Heart left ventricle (tissue), 16 donors: ENCODE measurements at regions not wholly inside any gene's neighbourhood (a gene's known extent, or its start where the extent isn't known, plus 50 kb on each side); places are given as distances from the start of the nearest gene placed in this dataset.

Experiments used
- ATAC-seq, 4 donors: fragments of 200-7000 bp; cut with Tn5 transposase; one replicate each; pipeline ENCODE4 v1.9.1; 2020 to 2022; ENCODE audit warnings: moderate library complexity in 4 of 4, mild to moderate bottlenecking in 3 of 4, moderate number of reproducible peaks in 1 of 4
- DNase-seq, 5 donors: peaks; one replicate each; pipeline ENCODE4 v3.0.0-alpha.2; 2020
- H3K27ac ChIP-seq, 12 donors: fragments of 200-600 bp; sonication (generic) in 4 of 12; one replicate each; pipeline versions ENCODE4 v1.5.0 to v1.8.0; 2016 to 2022; ENCODE audit warnings: mild to moderate bottlenecking in 2 of 12
- H3K27me3 ChIP-seq, 9 donors: fragments of 200-600 bp; sonication (generic) in 2 of 9; one replicate each; pipeline versions ENCODE4 v1.5.1 to v1.8.0; 2016 to 2022; ENCODE audit warnings: mild to moderate bottlenecking in 3 of 9
- H3K36me3 ChIP-seq, 9 donors: fragments of 200-600 bp; sonication (generic) in 2 of 9; one replicate each; pipeline versions ENCODE4 v1.5.0 to v1.8.0; 2018 to 2022; ENCODE audit warnings: mild to moderate bottlenecking in 2 of 9
- H3K4me1 ChIP-seq, 12 donors: fragments of 200-600 bp; sonication (generic) in 4 of 12; one replicate each; pipeline versions ENCODE4 v1.5.0 to v1.8.0; 2016 to 2022; ENCODE audit warnings: mild to moderate bottlenecking in 3 of 12
- H3K4me3 ChIP-seq, 12 donors: fragments of 200-600 bp; sonication (generic) in 4 of 12; one replicate each; pipeline versions ENCODE4 v1.5.0 to v1.8.0; 2017 to 2022; ENCODE audit warnings: mild to moderate bottlenecking in 9 of 12, moderate library complexity in 4 of 12
- H3K9me3 ChIP-seq, 12 donors: fragments of 200-600 bp; sonication (generic) in 4 of 12; one replicate each; pipeline versions ENCODE4 v1.5.0 to v1.8.0; 2016 to 2022; ENCODE audit warnings: mild to moderate bottlenecking in 1 of 12
- POLR2A ChIP-seq, 2 donors: fragments of 450-650 bp; IDR thresholded peaks; one replicate each; pipeline ENCODE4 v1.6.1; 2017; ENCODE audit warnings: antibody characterized with exemption in 2 of 2, mild to moderate bottlenecking in 2 of 2, moderate library complexity in 2 of 2
- WGBS, 4 donors: extraction: QIAGEN DNeasy Blood & Tissue Kit in 2 of 4; methylation state at CpG; one replicate each; pipeline versions ENCODE4 v1.1.5 to v1.1.7; 2013 to 2018; 5-methylcytosine and 5-hydroxymethylcytosine counted together
- intact Hi-C, 10 donors: fragments of 100-400 bp; cut with DNase I; formaldehyde crosslinking; loops; one replicate each; pipeline versions ENCODE4 v1.11.1 to v1.14.2; 2022
- TF ChIP-seq, protein P1 (sequence below), 12 donors: fragments of 200-600 bp; sonication (generic) in 4 of 12; IDR thresholded peaks; one replicate each; pipeline versions ENCODE4 v1.5.0 to v1.8.0; 2018 to 2022; ENCODE audit warnings: antibody characterized with exemption in 12 of 12, mild to moderate bottlenecking in 5 of 12
- donor health status: ischemic (EF 13 %, LVEDD 7.1; RV severe dilation, severe dysfunction).
- donor health status: healthy with polysubstance abuse.
- donor health status: DM: no; HTN: yes; CAD: no.
- donor health status: DM: no; HTN: no; CAD: no.
- donor health status: ischemic (EF 25% LVEDD 6.9; RV normal size, moderate dysfunction).
- donor health status: ischemic (EF 25% LVEDD 5.7; RV mildly dilated, moderate dysfunction).
- donor health status: healthy.
- donor health status: DM: yes; HTN: yes; CAD: no.
- donor health status: ischemic (EF 35%, LVEDD 5.7; RV mildly dilated, moderate dysfunction).
- donor health status: nonischemic (EF 11% LVEDD 7.7; RV severe dilation, severe dysfunction).
- donor health status: DM: yes; HTN: yes; CAD: no.
- donor health status: PGD.
- donor health status: ischemic (EF 29% LVEDD 5.4; RV normal size, mild dysfunction).
- donor health status: nonischemic (EF 23%, LVEDD 6.1; RV moderate dilation, normal function).

DNA sequence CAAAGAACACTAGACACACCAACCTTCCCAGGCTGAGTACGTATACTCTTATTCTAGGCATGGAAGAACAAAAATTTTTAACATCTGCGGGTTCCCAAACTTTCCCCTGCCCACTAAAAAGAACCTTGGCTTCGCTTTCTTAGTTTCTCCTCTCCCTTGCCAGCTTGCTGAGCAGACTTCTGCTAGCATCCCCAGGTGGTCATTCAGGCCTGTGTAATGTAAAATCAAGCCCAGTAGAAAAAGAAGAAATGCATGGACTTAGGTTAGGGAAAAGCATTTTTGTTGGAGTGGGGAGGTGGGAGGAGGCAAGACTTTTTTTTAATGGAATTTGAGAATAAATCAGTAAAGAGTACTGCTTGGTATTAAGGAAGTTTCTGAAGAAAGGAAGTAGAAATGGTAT, 331.0 kb upstream of the TLE4 start:
- DNase-seq (no peak), ATAC-seq (no peak)
- WGBS, 4 donors: 62 to 77% (median 70%) methylated on average over 3 of the region's 3 CpGs
- H3K4me1 ChIP-seq: no peaks in the 10 kb centered on the region
- no peaks in the 10 kb centered on the region for H3K9me3 ChIP-seq
- no peaks in the 10 kb centered on the region for H3K36me3 ChIP-seq
- H3K4me3 ChIP-seq: no peak overlapping the region
- TF ChIP-seq, protein P1, sequence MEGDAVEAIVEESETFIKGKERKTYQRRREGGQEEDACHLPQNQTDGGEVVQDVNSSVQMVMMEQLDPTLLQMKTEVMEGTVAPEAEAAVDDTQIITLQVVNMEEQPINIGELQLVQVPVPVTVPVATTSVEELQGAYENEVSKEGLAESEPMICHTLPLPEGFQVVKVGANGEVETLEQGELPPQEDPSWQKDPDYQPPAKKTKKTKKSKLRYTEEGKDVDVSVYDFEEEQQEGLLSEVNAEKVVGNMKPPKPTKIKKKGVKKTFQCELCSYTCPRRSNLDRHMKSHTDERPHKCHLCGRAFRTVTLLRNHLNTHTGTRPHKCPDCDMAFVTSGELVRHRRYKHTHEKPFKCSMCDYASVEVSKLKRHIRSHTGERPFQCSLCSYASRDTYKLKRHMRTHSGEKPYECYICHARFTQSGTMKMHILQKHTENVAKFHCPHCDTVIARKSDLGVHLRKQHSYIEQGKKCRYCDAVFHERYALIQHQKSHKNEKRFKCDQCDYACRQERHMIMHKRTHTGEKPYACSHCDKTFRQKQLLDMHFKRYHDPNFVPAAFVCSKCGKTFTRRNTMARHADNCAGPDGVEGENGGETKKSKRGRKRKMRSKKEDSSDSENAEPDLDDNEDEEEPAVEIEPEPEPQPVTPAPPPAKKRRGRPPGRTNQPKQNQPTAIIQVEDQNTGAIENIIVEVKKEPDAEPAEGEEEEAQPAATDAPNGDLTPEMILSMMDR (IDR thresholded peaks at IDR 0.05): no peak
- TF ChIP-seq POLR2A (IDR thresholded peaks at IDR 0.05): no peak
- H3K27ac ChIP-seq: no peak overlapping the region
- intact Hi-C loops: no loop called here
- no peaks in the 10 kb centered on the region for H3K27me3 ChIP-seq

DNA sequence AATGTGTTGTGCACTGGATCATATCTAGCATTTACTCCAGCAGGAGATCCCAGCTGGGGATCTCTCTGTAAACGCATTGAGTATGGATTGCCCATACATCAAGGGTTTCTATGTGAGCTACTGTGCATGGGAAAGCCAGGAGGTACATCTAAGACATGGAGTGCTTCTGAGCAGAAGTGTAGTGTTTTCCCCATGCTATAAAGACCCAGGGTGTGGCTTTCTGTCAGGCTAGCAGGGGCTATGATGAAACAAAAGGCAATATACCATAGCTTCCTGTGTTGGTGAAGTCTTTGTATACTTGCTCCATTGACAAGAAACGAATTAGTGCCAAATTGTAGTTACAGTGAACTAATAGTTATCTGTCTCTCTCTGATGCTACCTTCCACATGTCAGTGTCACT, 329.3 kb upstream of the TLE4 start:
- Histone ChIP-seq H3K27me3 (no peaks in the 10 kb centered on the region), H3K4me1 (no peaks in the 10 kb centered on the region), H3K36me3 (no peaks in the 10 kb centered on the region), H3K4me3 (no peak overlapping the region), H3K9me3 (no peaks in the 10 kb centered on the region), H3K27ac (no peak overlapping the region)
- WGBS, 4 donors: 61 to 82% (median 68%) methylated on average over 2 of the region's 2 CpGs
- DNase-seq (no peak), ATAC-seq (no peak)
- intact Hi-C loops: no loop called here
- TF ChIP-seq, protein P1 (IDR thresholded peaks at IDR 0.05): no peak
- TF ChIP-seq POLR2A (IDR thresholded peaks at IDR 0.05): no peak

DNA sequence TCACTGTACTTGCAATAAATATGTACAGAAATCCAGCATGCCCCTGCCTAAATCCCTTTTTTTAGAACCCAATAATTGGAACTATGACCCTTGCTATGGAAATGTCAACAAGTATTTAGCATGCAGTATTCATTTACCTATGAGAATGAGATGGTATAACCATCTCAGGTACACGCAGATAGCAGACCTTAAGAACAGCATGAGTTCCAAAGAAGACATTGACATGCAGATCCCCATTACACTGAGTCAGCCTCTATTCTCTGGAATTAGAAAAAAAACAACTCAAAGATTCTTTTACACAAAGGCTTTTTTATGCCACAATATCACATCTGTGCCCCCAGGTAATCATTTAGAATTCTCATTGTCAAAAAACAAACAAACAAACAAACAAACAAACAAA, 325.6 kb upstream of the TLE4 start:
- Histone ChIP-seq H3K4me1 (no peaks in the 10 kb centered on the region), H3K36me3 (no peaks in the 10 kb centered on the region), H3K4me3 (no peak overlapping the region), H3K27ac (no peak overlapping the region), H3K27me3 (no peaks in the 10 kb centered on the region), H3K9me3 (no peaks in the 10 kb centered on the region)
- 36 to 68% (median 55%) methylated on average over 1 of the region's 1 CpG for WGBS, 4 donors
- ATAC-seq: no peak
- TF ChIP-seq, protein P1 (IDR thresholded peaks at IDR 0.05): no peak
- TF ChIP-seq POLR2A (IDR thresholded peaks at IDR 0.05): no peak
- no peak for DNase-seq
- intact Hi-C loops: no loop called here

DNA sequence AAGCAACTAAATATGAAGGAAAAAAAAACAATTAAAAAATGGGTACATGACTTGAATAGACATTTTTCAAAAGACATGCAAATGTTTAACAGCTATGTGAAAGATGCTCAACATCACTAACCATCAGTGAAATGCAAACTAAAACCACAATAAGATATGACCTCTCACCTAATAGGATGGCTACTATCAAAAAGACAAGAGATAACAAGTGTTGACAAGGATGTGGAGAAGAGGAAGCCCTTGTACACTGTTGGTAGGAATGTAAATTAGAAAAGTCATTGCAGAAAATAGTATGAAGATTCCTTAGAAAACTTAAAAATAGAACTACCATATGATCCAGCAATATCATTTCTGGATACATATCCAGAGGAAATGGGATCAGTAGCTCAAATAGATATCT, 324.7 kb upstream of the TLE4 start:
- TF ChIP-seq POLR2A (IDR thresholded peaks at IDR 0.05): no peak
- TF ChIP-seq, protein P1 (IDR thresholded peaks at IDR 0.05): no peak

More for the DNA sequence above, 324.7 kb upstream of the TLE4 start:
- intact Hi-C loops: no loop called here
- no peaks in the 10 kb centered on the region for H3K4me1 ChIP-seq
- no peaks in the 10 kb centered on the region for H3K9me3 ChIP-seq
- H3K27ac ChIP-seq: no peak overlapping the region
- no peaks in the 10 kb centered on the region for H3K36me3 ChIP-seq
- no peak overlapping the region for H3K4me3 ChIP-seq
- H3K27me3 ChIP-seq: no peaks in the 10 kb centered on the region
- ATAC-seq (no peak), DNase-seq (no peak)
